ENCODE measurements at regions not wholly inside any gene's neighbourhood (a gene's known extent, or its start where the extent isn't known, plus 50 kb on each side); places are given as distances from the start of the nearest gene placed in this dataset.
A peak's percentile ranks its signal among the peaks of the same experiment; 100 is the strongest.

GRCh38 chr4:3384771-3385710 is 56.7 kb upstream of the HGFAC start:
- Mint-ChIP-seq H3K36me3 (peaks cover 12% of the 10 kb centered on the region), H3K27ac (peak overlapping the region in 2 of 3 donors; percentile 32 to 93), H3K4me1 (peaks cover 0 to 24% (median 0%) of the 10 kb centered on the region in 4 donors), H3K9me3 (peaks cover 0 to 8% (median 5%) of the 10 kb centered on the region in 7 donors), H3K27me3 (no peaks in the 10 kb centered on the region), H3K4me3 (no peak overlapping the region)
- peaks cover 3% of the 10 kb centered on the region for H3K4me1 ChIP-seq (ENCODE audit: control insufficient read depth, insufficient read depth, low read length, poor library complexity, severe bottlenecking)
- ATAC-seq (ENCODE audit: low read depth in 2 of 2): peak in 1 of 2 donors; percentile 24
- DNase-seq: peak in 1 of 3 donors; percentile 31
- no peaks in the 10 kb centered on the region for H3K27me3 ChIP-seq (ENCODE audit: control insufficient read depth, insufficient read depth, low read length)
- no peak overlapping the region for H3K27ac ChIP-seq (ENCODE audit: insufficient read depth, low read length, poor library complexity, severe bottlenecking)
- no peaks in the 10 kb centered on the region for H3K36me3 ChIP-seq (ENCODE audit: control insufficient read depth, insufficient read depth, low read length)
- H3K4me3 ChIP-seq (ENCODE audit: low read depth, low read length): no peak overlapping the region
- H3K9me3 ChIP-seq (ENCODE audit: control insufficient read depth in 2 of 2, low read length in 2 of 2): peaks cover under 1 to 13% of the 10 kb centered on the region in 2 experiments

GRCh38 chr4:3385711-3386420 is 55.9 kb upstream of the HGFAC start:
- ATAC-seq (ENCODE audit: low read depth in 2 of 2) (no peak), DNase-seq (no peak)
- H3K27ac Mint-ChIP-seq: peak overlapping the region in 2 of 3 donors; percentile 32 to 72
- H3K27me3 ChIP-seq (ENCODE audit: control insufficient read depth, insufficient read depth, low read length): no peaks in the 10 kb centered on the region
- H3K4me3 ChIP-seq (ENCODE audit: low read depth, low read length): no peak overlapping the region
- H3K27ac ChIP-seq (ENCODE audit: insufficient read depth, low read length, poor library complexity, severe bottlenecking): no peak overlapping the region
- no peaks in the 10 kb centered on the region for H3K36me3 ChIP-seq (ENCODE audit: control insufficient read depth, insufficient read depth, low read length)
- H3K27me3 Mint-ChIP-seq: no peaks in the 10 kb centered on the region
- H3K36me3 Mint-ChIP-seq: peaks cover 9% of the 10 kb centered on the region
- peaks cover 3% of the 10 kb centered on the region for H3K4me1 ChIP-seq (ENCODE audit: control insufficient read depth, insufficient read depth, low read length, poor library complexity, severe bottlenecking)
- peaks cover 0 to 8% (median 3%) of the 10 kb centered on the region in 7 donors for H3K9me3 Mint-ChIP-seq
- H3K9me3 ChIP-seq (ENCODE audit: control insufficient read depth in 2 of 2, low read length in 2 of 2): peaks cover 0 to 5% of the 10 kb centered on the region in 2 experiments
- peaks cover 0 to 26% (median 0%) of the 10 kb centered on the region in 4 donors for H3K4me1 Mint-ChIP-seq
- H3K4me3 Mint-ChIP-seq: no peak overlapping the region

GRCh38 chr4:3386526-3386925 is 55.2 kb upstream of the HGFAC start:
- ATAC-seq (ENCODE audit: low read depth in 2 of 2) (no peak), DNase-seq (no peak)
- no peak overlapping the region for H3K4me3 ChIP-seq (ENCODE audit: low read depth, low read length)
- no peaks in the 10 kb centered on the region for H3K9me3 ChIP-seq (ENCODE audit: control insufficient read depth in 2 of 2, low read length in 2 of 2)
- no peaks in the 10 kb centered on the region for H3K36me3 ChIP-seq (ENCODE audit: control insufficient read depth, insufficient read depth, low read length)
- Mint-ChIP-seq H3K27ac (no peak overlapping the region), H3K27me3 (no peaks in the 10 kb centered on the region), H3K36me3 (peaks cover 3% of the 10 kb centered on the region), H3K4me3 (no peak overlapping the region), H3K9me3 (peaks cover 0 to 8% (median 0%) of the 10 kb centered on the region in 7 donors), H3K4me1 (peaks cover 0 to 26% (median 0%) of the 10 kb centered on the region in 4 donors)
- H3K27me3 ChIP-seq (ENCODE audit: control insufficient read depth, insufficient read depth, low read length): no peaks in the 10 kb centered on the region
- H3K4me1 ChIP-seq (ENCODE audit: control insufficient read depth, insufficient read depth, low read length, poor library complexity, severe bottlenecking): peaks cover 3% of the 10 kb centered on the region
- no peak overlapping the region for H3K27ac ChIP-seq (ENCODE audit: insufficient read depth, low read length, poor library complexity, severe bottlenecking)

- no peak for ATAC-seq (ENCODE audit: low read depth in 2 of 2)
- H3K4me3 Mint-ChIP-seq: no peak overlapping the region
- Histone ChIP-seq H3K27ac (ENCODE audit: insufficient read depth, low read length, poor library complexity, severe bottlenecking) (no peak overlapping the region), H3K36me3 (ENCODE audit: control insufficient read depth, insufficient read depth, low read length) (no peaks in the 10 kb centered on the region), H3K9me3 (ENCODE audit: control insufficient read depth in 2 of 2, low read length in 2 of 2) (no peaks in the 10 kb centered on the region), H3K4me1 (ENCODE audit: control insufficient read depth, insufficient read depth, low read length, poor library complexity, severe bottlenecking) (peaks cover 3% of the 10 kb centered on the region), H3K4me3 (ENCODE audit: low read depth, low read length) (no peak overlapping the region), H3K27me3 (ENCODE audit: control insufficient read depth, insufficient read depth, low read length) (no peaks in the 10 kb centered on the region)
- DNase-seq: no peak
- H3K27ac Mint-ChIP-seq: no peak overlapping the region
- peaks cover 0 to 8% (median 0%) of the 10 kb centered on the region in 7 donors for H3K9me3 Mint-ChIP-seq
- no peaks in the 10 kb centered on the region for H3K27me3 Mint-ChIP-seq
- H3K4me1 Mint-ChIP-seq: peaks cover 0 to 28% (median under 1%) of the 10 kb centered on the region in 4 donors
- H3K36me3 Mint-ChIP-seq: no peaks in the 10 kb centered on the region
Observed at GRCh38 chr4:3387154-3387942, 54.4 kb upstream of the HGFAC start.

GRCh38 chr4:3387943-3388361 is 53.8 kb upstream of the HGFAC start:
- no peak overlapping the region for H3K4me3 Mint-ChIP-seq
- H3K4me3 ChIP-seq (ENCODE audit: low read depth, low read length): no peak overlapping the region

GRCh38 chr4:3388471-3389232 is 53.1 kb upstream of the HGFAC start:
- Mint-ChIP-seq H3K4me1 (peaks cover 0 to 28% (median 1%) of the 10 kb centered on the region in 4 donors), H3K27me3 (no peaks in the 10 kb centered on the region), H3K27ac (peak overlapping the region in 2 of 3 donors; percentile 59 to 80), H3K36me3 (no peaks in the 10 kb centered on the region), H3K4me3 (no peak overlapping the region), H3K9me3 (peaks cover 0 to 3% (median 0%) of the 10 kb centered on the region in 7 donors)
- ATAC-seq (ENCODE audit: low read depth in 2 of 2): no peak
- H3K36me3 ChIP-seq (ENCODE audit: control insufficient read depth, insufficient read depth, low read length): no peaks in the 10 kb centered on the region
- no peaks in the 10 kb centered on the region for H3K9me3 ChIP-seq (ENCODE audit: control insufficient read depth in 2 of 2, low read length in 2 of 2)
- no peak for DNase-seq
- H3K4me3 ChIP-seq (ENCODE audit: low read depth, low read length): no peak overlapping the region
- no peaks in the 10 kb centered on the region for H3K27me3 ChIP-seq (ENCODE audit: control insufficient read depth, insufficient read depth, low read length)
- H3K27ac ChIP-seq (ENCODE audit: insufficient read depth, low read length, poor library complexity, severe bottlenecking): no peak overlapping the region
- H3K4me1 ChIP-seq (ENCODE audit: control insufficient read depth, insufficient read depth, low read length, poor library complexity, severe bottlenecking): peaks cover 3% of the 10 kb centered on the region

More at GRCh38 chr4:3387943-3388361, 53.8 kb upstream of the HGFAC start:
- Histone ChIP-seq H3K9me3 (ENCODE audit: control insufficient read depth in 2 of 2, low read length in 2 of 2) (no peaks in the 10 kb centered on the region), H3K27ac (ENCODE audit: insufficient read depth, low read length, poor library complexity, severe bottlenecking) (no peak overlapping the region), H3K27me3 (ENCODE audit: control insufficient read depth, insufficient read depth, low read length) (no peaks in the 10 kb centered on the region), H3K4me1 (ENCODE audit: control insufficient read depth, insufficient read depth, low read length, poor library complexity, severe bottlenecking) (peaks cover 3% of the 10 kb centered on the region), H3K36me3 (ENCODE audit: control insufficient read depth, insufficient read depth, low read length) (no peaks in the 10 kb centered on the region)
- no peak for DNase-seq
- Mint-ChIP-seq H3K27me3 (no peaks in the 10 kb centered on the region), H3K4me1 (peaks cover 0 to 28% (median 1%) of the 10 kb centered on the region in 4 donors), H3K9me3 (peaks cover 0 to 4% (median 0%) of the 10 kb centered on the region in 7 donors), H3K36me3 (no peaks in the 10 kb centered on the region), H3K27ac (peak overlapping the region in 2 of 3 donors; percentile 59 to 80)
- peak; percentile 34 to 36 for ATAC-seq (ENCODE audit: low read depth in 2 of 2)

All from CD4-positive, CD25-positive, alpha-beta regulatory T cell (primary cell).